Stimulated activated CD4-positive, alpha-beta T cell treated with anti-CD3 and anti-CD28 coated beads, Interleukin-15, amount 100 ng/mL, for 1 hour (primary cell): ENCODE measurements at regions not wholly inside any gene's neighbourhood (a gene's known extent, or its start where the extent isn't known, plus 50 kb on each side); places are given as distances from the start of the nearest gene placed in this dataset.
"Not testable (repeated sequence)": the region's sequence is repeated elsewhere in the genome, so short reads cannot be mapped to it uniquely, and the experiment has no call there.

Source experiments
- DNase-seq, 2 donors: peaks; one replicate each; pipeline ENCODE4 v3.0.0-alpha.2; 2020; ENCODE audit warnings: low read depth in 1 of 2, low spot score in 1 of 2

GRCh38 chr7:112937651-112938415 is 147.6 kb upstream of the TMEM168 start:
- no peak for DNase-seq

- DNase-seq, result no peak
Measured at GRCh38 chr7:112933598-112933997, 143.4 kb upstream of the TMEM168 start.

DNA sequence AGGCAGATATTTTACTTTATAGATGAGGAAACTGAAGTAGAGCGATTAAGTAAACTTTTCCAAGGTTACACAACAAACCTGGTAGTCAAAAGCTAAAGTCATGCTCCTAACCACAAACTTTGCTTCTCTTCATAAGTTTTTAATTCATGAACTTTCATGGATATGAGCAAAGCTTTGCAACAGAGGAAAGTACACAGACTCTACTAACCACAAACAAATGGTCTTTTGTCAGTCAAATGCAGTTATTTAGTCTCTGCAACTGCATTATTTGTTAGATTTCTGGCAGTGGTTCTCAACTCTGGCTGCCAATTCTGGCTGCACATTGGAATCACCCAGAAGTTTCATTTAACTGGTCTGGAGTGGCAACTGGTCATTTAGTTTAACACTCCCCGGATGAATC is 140.6 kb upstream of the TMEM168 start:
- DNase-seq, result no peak

GRCh38 chr7:112929421-112929820 is 139.2 kb upstream of the TMEM168 start:
- no peak for DNase-seq

- DNase-seq, result no peak
Measured at GRCh38 chr7:112926018-112926417, 135.8 kb upstream of the TMEM168 start.

DNA sequence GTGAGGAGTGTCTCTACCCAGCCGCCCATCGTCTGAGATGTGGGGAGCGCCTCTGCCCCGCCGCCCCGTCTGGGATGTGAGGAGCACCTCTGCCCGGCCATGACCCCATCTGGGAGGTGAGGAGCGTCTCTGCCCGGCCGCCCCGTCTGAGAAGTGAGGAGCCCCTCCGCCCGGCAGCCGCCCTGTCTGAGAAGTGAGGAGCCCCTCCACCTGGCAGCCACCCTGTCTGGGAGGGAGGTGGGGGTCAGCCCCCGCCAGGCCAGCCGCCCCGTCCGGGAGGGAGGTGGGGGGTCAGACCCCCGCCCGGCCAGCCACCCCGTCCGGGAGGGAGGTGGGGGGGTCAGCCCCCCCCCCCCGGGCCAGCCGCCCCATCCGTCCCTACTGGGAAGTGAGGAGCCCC is 132.4 kb upstream of the TMEM168 start:
- not testable (repeated sequence) for DNase-seq

DNA sequence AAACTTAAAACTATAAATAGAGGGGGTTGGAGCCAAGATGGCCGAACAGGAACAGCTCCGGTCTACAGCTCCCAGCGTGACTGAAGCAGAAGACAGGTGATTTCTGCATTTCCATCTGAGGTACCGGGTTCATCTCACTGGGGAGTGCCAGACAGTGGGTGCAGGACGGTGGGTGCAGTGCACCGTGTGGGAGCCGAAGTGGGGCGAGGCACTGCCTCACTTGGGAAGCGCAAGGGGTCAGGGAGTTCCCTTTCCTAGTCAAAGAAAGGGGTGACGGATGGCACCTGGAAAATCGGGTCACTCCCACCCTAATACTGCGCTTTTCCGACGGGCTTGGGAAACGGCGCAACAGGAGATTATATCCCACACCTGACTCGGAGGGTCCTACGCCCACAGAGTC is 126.2 kb upstream of the TMEM168 start:
- not testable (repeated sequence) for DNase-seq

- DNase-seq, result no peak
Measured at GRCh38 chr7:112908086-112908485, 117.9 kb upstream of the TMEM168 start.

GRCh38 chr7:112907658-112908057 is 117.5 kb upstream of the TMEM168 start:
- no peak for DNase-seq

- no peak for DNase-seq
Measured at GRCh38 chr7:112905950-112906349, 115.8 kb upstream of the TMEM168 start.

- DNase-seq, result no peak
Measured at GRCh38 chr7:112905413-112905812, 115.2 kb upstream of the TMEM168 start.

DNA sequence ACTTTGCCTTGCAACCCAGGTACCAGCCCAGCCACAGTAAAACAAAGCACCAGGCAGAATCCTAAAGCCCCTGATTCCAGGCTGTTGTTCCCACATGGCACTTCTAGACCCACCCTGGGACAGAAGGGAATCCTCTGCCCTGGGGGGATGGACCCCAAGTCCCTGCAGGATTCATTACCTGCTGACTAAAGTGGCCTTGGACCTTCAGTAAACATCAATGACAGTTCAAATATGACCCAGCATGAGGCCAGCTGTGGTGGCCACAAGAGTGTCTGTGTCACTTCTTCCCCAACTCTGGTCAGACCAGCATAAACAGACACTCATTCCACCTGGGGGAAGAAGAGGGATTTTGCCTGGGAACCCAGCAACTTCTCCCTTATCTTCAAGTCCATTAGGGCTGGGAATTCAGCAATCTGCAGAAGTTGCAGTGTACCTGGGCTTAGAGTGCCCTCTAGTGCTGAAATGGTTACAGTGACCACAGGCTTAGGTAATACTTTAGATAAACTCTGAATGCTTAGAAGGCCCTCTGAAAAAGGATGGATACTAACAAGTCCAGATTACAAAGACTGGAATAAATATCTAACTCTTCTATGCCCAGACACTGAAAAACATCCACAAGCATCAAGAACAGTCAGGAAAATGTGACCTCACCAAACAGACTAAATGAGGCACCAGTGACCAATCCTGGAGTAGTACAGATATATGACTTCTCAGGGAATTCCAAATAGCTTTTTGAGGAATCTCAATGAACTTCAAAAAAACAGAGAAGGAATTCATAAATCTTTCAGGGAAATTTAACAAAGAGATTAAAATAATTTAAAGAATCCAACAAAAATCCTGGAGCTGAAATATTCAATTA is 108.5 kb upstream of the TMEM168 start:
- DNase-seq, result no peak

DNA sequence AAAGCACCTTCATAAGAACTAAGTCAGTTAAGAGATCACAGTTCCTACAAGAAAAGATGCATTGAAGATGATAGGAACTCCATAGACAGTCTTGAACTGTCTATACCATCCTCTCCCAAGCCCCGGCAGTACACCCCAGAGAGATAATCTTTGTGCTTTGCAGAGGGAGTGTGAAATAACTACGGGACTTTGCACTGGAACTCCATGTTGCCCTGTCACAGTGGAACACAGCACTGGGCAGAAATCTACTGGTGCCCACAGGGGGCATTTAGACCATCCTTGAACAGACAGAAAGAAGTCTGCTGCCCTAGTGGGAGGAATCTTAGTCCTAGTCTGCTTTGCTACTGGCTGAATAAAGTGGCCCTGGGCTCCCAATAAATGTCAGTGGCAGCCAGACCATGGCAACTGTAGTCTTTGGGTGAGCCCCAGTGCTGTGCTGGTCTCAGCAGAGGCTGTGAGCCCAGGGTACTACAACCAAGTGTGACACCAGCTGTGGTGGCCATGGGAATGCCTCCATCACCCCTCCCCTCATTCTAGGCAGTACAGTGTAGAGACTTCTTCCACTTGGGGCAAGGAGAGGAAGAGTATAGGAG is 107.7 kb upstream of the TMEM168 start:
- DNase-seq, result no peak

- DNase-seq, result no peak
Measured at GRCh38 chr7:112896026-112896601, 105.9 kb upstream of the TMEM168 start.

DNA sequence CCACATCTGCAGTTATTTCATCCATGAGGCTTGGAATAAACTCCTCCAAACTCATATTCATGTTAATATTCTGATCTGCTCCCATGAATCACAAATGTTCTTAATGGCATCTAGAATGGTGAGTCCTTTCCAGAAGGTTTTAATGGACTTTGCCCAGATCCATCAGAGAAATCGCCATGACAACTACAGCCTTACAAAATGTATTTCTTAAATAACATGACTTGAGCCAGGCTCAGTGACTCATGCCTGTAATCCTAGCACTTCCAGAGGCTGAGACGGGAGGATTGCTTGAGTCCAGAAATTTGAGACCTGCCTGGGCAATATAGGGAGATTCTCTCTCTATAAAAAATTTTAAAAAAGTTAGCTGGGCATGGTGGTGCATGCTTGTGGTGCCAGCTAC is 102.1 kb upstream of the TMEM168 start:
- DNase-seq, result no peak

DNA sequence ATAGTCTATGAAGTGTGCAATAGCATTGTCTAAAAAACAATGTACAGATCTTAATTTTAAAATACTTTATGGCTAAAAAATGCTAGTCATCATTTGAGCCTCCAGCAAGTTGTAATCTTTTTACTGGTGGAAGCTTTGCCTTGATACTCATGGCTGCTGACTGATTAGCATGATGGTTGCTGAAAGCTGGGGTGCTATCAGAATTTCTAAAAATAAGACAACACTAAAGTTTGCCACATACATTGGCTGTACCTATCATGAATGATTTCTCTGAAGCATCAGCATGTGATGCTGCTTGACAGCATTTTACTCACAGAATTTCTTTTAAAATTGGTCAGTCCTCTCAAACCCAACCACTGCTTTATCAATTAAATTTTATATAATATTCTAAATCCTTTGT is 101.5 kb upstream of the TMEM168 start:
- no peak for DNase-seq

GRCh38 chr7:112889834-112890438 is 99.7 kb upstream of the TMEM168 start:
- no peak for DNase-seq

- DNase-seq, result no peak
Measured at GRCh38 chr7:112889268-112889667, 99.1 kb upstream of the TMEM168 start.

- DNase-seq, result no peak
Measured at GRCh38 chr7:112888781-112889180, 98.6 kb upstream of the TMEM168 start.

DNA sequence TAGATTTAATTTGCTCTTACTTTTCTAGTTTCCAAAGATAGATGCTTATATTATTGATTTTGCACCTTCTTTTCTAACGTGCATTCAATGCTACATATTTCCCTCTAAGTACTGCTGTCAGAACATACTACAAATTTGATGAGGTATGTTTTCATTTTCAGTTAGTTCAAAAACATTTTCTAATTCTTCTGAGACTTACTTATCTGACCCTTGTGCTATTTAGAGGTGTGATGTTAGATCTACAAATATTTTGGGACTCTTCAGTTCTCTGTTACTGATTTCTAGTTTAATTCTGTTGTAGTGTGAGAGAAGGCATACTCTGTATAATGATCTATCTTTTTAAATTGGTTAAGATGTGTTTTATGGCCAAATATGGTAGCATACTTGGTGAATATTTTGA is 97.8 kb upstream of the TMEM168 start:
- DNase-seq, result no peak

- DNase-seq, result no peak
Measured at GRCh38 chr7:112887337-112887736, 97.1 kb upstream of the TMEM168 start.
